ENCODE measurements at regions not wholly inside any gene's neighbourhood (a gene's known extent, or its start where the extent isn't known, plus 50 kb on each side); places are given as distances from the start of the nearest gene placed in this dataset.

GRCh38 chrX:25878806-25879205 is 259.3 kb upstream of the MAGEB18 start (continued):
- no peak for TF ChIP-seq CHD7 (IDR thresholded peaks at IDR 0.05; ENCODE audit: insufficient replicate concordance, low read length)
- TF ChIP-seq USF2 (IDR thresholded peaks at IDR 0.05; ENCODE audit: low read length), result no peak
- TF ChIP-seq GTF2F1 (IDR thresholded peaks at IDR 0.05; ENCODE audit: borderline replicate concordance, low read depth, low read length), result no peak
- TF ChIP-seq TEAD4 (IDR thresholded peaks at IDR 0.05; ENCODE audit: low read depth, low read length), result no peak
- no peak for TF ChIP-seq RAD21 (IDR thresholded peaks at IDR 0.05 in 1 of 2, conservative IDR thresholded peaks at IDR 0.05 in 1 of 2; ENCODE audit: low read depth in 2 of 2, low read length in 2 of 2)
- no peak for TF ChIP-seq ATF2 (IDR thresholded peaks at IDR 0.05; ENCODE audit: low read length)
